ENCODE measurements at regions not wholly inside any gene's neighbourhood (a gene's known extent, or its start where the extent isn't known, plus 50 kb on each side); places are given as distances from the start of the nearest gene placed in this dataset.

DNA sequence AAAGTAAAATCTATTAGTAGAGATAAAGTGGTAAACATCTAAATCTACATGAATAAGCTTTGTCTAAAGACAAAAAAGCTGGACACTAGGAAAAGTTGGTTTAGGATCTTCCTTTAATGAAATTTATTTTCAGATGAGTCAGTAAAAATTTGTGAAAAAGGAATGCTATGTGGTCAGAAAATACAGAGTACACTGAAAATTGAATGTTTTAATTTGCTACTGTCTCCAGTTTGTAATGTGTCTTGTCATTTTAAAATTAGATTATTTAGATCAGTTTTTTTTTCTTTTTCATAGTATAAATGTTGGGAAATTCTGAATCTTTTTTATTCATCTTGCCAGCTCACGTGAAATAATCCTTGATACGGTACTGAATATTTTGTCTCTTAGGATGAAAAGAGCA is 56.9 kb downstream of the SLITRK6 start:
- no peak for ATAC-seq
- H3K27ac Mint-ChIP-seq, result no peak overlapping the region
- peaks cover 3 to 4% of the 10 kb centered on the region in 2 donors for H3K9me3 Mint-ChIP-seq
- H3K36me3 Mint-ChIP-seq, result no peaks in the 10 kb centered on the region
- no peak for DNase-seq (ENCODE audit: low spot score in 2 of 2)

DNA sequence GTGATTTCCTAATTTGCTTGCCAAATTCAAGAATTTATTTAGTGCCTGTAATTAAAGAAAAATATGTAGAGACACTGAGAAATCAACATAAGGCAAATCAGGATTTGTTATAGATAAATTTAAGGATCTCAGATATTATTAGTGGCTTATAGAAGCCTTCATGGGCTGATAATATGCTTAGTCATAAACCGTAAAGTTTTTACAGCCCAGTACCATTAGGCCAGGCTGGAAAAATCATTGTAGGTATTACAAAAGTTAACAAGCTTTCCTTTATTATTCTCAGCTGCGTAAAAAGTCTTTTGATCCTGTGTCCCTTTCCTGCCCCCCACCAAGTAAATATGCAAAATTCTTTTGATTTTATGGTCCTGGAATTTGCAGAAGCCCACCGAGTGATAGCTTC is 58.2 kb downstream of the SLITRK6 start:
- no peak for DNase-seq (ENCODE audit: low spot score in 2 of 2)
- no peaks in the 10 kb centered on the region for H3K36me3 Mint-ChIP-seq
- H3K27ac Mint-ChIP-seq, result no peak overlapping the region
- H3K9me3 Mint-ChIP-seq, result peaks cover 9 to 10% of the 10 kb centered on the region in 2 donors
- ATAC-seq, result no peak

DNA sequence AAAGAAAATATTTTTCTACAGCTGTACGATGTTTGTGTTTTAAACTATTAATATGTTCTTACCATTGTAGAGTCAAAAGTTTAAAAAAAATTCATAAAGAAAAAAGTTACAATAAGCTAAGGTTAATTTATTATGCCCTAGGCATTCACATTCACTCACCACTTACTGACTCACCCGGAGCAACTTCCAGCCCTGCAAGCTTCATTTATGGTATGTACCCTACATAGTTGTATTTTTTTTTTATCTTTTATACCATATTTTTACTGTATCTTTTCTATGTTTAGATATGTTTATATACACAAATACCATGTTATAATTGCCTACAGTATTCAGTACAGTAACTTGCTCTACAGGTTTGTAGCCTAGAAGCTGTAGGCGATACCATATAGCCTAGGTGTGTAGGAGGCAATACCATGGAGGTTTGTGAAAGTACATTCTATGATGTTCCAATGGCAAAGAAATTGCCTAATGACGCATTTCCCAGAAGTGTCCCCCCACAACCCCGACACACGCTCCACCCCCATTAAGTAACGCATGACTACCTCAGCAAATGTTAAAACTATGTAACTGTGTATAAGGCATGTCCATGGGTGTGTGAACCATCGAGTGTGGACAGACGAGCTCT is 60.4 kb downstream of the SLITRK6 start:
- no peak for ATAC-seq
- Mint-ChIP-seq H3K36me3 (no peaks in the 10 kb centered on the region), H3K9me3 (peaks cover 9 to 10% of the 10 kb centered on the region in 2 donors), H3K27ac (no peak overlapping the region)
- no peak for DNase-seq (ENCODE audit: low spot score in 2 of 2)

DNA sequence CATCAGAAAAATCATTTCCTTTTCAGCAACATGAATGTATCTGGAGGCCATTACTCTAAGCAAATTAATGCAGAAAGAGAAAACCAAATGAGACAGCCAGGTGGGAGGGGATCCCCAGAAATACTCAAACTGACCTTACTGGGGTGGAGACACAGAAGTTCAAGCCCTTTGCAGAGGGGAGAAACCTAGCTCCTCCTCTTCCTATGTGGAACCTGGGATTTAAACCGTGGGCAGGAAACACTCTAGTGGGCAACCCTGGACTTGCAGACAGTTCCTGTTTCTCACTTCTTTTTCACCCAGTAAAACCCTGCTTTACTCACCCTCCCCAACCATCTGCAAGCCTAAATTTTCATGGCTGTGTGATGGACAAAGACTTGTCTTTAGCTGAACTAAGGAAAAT is 61.3 kb downstream of the SLITRK6 start:
- Mint-ChIP-seq H3K9me3 (peaks cover 9 to 10% of the 10 kb centered on the region in 2 donors), H3K27ac (no peak overlapping the region), H3K36me3 (no peaks in the 10 kb centered on the region)
- ATAC-seq (no peak), DNase-seq (ENCODE audit: low spot score in 2 of 2) (no peak)

DNA sequence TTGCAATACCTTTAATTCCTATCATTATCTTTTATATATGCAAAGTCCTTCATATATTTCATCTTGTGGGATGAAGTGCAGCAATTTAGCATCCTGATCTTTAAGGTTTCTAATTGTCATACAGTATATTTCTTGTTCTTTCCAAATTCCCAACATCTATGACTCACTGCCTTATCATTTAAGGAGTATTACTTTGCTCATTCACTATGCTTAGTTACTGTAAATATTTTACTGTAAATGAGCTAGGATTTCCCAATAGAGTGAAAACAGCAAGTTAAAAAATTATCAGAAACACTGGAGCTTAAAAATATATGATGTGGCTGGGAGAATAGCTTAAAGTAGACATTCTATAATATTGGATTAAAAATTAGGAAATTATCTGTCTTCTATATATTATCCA is 69.9 kb downstream of the SLITRK6 start:
- no peak overlapping the region for H3K27ac Mint-ChIP-seq
- H3K9me3 Mint-ChIP-seq, result peaks cover 0 to 5% of the 10 kb centered on the region in 2 donors
- no peaks in the 10 kb centered on the region for H3K36me3 Mint-ChIP-seq
- ATAC-seq (no peak), DNase-seq (ENCODE audit: low spot score in 2 of 2) (no peak)

DNA sequence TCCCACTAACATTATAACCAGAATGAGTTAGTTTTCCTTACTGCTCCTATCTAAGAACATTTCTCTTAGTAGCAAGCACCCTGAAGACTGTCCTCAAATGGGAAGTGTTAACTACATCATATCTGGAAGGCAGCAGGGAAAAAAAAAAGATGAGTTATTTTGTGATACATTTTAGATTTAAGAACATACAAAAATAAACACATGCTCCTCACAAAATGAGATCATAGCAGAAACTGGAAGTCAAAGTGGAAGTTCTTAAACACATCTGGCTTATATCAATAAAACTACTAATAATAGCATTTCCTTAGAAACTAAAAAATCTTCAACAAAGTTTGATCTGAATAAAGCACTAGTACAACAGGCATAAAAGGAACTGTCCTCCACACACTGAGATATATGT is 70.4 kb downstream of the SLITRK6 start:
- DNase-seq (ENCODE audit: low spot score in 2 of 2) (no peak), ATAC-seq (no peak)
- peaks cover 0 to 5% of the 10 kb centered on the region in 2 donors for H3K9me3 Mint-ChIP-seq
- no peaks in the 10 kb centered on the region for H3K36me3 Mint-ChIP-seq
- H3K27ac Mint-ChIP-seq, result no peak overlapping the region

DNA sequence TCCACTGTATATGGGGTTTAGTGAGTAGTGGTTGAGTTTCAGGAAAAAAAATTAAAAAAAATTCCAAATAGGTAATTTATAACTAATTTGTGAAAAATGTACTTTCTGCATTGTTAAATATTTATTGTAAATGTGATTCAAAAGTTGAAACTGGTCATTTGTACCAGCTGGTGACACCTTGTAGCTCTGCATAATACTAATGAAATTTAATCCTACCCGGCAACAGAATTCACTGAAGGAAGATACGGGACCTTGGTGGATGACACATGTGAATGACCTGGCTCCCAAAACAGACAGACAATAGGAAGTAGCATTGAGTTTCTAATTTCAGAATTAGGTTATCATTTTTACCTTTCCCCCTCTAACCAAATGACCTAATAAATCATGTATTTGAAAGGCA is 73.8 kb downstream of the SLITRK6 start:
- DNase-seq (ENCODE audit: low spot score in 2 of 2), result no peak
- H3K36me3 Mint-ChIP-seq, result no peaks in the 10 kb centered on the region
- peaks cover 0 to 5% of the 10 kb centered on the region in 2 donors for H3K9me3 Mint-ChIP-seq
- ATAC-seq, result no peak
- H3K27ac Mint-ChIP-seq, result no peak overlapping the region

DNA sequence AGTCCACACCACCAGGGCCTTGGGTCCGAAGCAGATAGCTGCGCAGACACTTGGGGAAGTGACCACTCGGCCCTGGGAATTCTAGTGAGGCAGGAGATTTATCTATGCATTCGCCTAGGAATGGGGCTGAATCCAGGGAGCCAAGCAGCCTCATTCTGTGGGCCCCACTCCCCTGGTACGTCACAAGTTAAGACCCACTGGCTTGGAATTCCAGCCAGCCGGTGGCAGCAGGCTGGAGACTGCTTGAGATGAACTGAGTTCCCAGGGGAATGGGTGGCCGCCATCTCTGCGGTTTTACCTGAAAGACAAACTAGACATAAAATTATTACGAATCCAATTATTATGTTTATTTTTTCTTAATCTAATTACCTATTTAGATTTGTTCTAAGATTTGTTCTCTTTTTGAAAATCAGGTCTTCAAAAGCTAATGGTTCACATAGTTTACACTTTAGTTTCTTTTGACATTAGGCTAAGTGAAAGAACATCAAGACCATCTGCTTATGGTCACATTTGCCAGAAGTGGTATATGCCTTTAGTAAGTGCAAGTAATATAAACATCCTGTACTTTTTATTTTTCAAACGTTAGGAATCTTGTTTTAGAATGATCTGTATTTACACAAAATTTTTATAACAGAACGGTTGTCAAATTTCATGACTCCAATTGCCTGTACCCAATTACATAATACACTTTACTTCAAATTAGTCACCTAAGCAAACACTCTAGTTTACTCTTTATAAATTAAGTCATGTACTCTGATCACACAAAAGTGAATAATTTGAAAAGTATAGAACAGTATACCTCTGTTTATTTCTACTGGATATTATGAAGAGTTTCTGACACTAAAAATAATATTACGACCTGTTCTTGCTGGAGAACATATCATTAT is 74.4 kb downstream of the SLITRK6 start:
- DNase-seq (ENCODE audit: low spot score in 2 of 2), result no peak
- ATAC-seq, result no peak
- Mint-ChIP-seq H3K27ac (no peak overlapping the region), H3K36me3 (no peaks in the 10 kb centered on the region), H3K9me3 (peaks cover 0 to 5% of the 10 kb centered on the region in 2 donors)

DNA sequence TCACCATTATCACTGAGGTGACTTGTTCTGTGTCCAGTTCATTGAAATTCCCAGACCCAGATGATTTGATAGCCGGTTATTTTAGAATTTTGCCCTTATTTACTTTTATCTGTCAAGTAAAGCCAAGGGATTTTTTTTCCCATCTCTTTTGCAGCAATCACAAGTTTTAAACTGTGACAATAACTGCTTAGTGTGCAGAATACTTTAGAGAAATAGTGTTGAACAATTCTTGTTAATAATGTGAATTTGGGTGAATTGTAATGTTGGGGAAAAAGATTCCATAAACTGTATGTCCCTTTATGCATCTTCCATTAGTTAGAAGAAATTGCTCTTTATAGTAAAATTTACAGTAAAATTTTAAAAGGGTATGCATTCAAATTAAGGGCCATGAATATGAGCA is 79.5 kb downstream of the SLITRK6 start:
- Mint-ChIP-seq H3K27ac (no peak overlapping the region), H3K36me3 (no peaks in the 10 kb centered on the region), H3K9me3 (peaks cover 0 to 4% of the 10 kb centered on the region in 2 donors)
- no peak for ATAC-seq
- no peak for DNase-seq (ENCODE audit: low spot score in 2 of 2)

DNA sequence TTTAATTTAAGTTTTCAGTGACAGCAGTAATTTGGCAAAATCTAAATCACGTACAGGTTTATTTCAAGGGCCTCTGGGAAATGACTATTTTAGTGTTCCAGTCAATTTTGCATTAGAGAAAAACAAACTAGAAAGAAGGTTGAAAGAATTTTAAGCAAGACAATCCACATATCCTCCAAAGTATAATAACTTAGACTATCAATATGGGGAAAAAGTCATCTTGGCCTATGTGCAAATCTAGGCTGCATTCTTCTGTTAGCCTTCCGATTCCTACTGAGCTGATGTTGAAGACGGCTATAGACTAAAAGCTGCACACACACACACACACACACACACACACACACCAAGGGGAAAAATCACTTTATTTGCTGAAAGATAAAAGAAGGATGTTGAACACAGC is 81.3 kb downstream of the SLITRK6 start:
- Mint-ChIP-seq H3K9me3 (peaks cover 0 to 4% of the 10 kb centered on the region in 2 donors), H3K36me3 (no peaks in the 10 kb centered on the region), H3K27ac (no peak overlapping the region)
- no peak for DNase-seq (ENCODE audit: low spot score in 2 of 2)
- no peak for ATAC-seq

DNA sequence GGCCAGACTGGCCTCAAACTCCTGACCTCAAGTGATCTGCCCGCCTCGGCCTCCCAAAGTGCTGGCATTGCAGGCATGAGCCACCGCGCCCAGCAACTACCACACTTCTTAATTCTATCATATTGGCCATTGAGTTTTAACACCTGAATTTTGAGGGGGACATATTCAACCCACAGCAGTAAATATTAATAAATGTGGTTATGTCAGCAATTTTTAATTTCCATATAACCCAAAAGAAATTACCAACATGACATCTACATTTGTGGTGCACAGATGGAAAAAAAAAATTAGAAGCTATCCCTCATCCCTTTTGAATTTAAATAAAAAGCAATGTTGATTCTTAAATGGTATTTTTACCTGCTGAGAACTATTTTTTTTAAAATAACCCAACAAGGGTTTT is 88.7 kb downstream of the SLITRK6 start:
- DNase-seq (ENCODE audit: low spot score in 2 of 2) (no peak), ATAC-seq (no peak)
- Mint-ChIP-seq H3K9me3 (peaks cover 0 to 5% of the 10 kb centered on the region in 2 donors), H3K27ac (no peak overlapping the region), H3K36me3 (no peaks in the 10 kb centered on the region)

DNA sequence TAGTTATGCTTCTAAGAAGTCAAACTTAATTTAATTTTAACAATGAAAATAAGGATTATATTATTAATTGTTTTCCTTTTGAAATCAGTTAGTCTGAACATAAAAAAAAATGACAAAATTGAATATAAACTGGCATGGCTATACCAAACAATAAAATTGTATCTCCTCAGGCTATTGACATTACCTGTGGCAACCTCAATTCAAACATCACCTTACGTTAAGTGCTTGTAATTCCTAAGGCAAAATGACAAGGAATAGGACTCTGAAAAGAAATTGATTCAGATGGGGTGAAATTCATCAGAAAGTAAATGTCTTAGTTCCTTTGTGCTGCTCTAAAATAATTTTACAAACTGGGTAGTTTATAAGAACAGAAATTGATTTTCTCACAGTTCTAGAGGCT is 89.5 kb downstream of the SLITRK6 start:
- H3K27ac Mint-ChIP-seq, result no peak overlapping the region
- ATAC-seq (no peak), DNase-seq (ENCODE audit: low spot score in 2 of 2) (no peak)
- no peaks in the 10 kb centered on the region for H3K36me3 Mint-ChIP-seq
- peaks cover 0 to 5% of the 10 kb centered on the region in 2 donors for H3K9me3 Mint-ChIP-seq

DNA sequence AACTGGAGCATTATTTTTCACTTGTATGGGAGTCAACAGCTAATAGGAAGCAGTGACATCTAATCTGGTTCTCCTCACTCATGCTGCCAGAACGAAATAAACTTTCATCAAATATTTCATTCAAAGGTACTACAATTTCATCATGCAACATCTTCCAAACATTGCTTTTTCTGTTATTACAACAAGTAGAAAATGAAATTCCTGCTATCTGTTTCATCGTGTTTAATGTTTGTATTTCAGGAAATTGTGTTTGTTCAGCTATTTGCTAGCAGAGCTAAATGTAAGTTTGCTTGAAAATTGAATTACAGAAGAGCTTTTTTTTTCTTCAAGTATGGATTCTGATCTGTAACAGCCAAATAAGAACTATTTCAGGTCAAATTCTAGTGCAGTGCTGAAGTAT is 90.1 kb downstream of the SLITRK6 start:
- Mint-ChIP-seq H3K36me3 (no peaks in the 10 kb centered on the region), H3K9me3 (peaks cover 0 to 5% of the 10 kb centered on the region in 2 donors), H3K27ac (no peak overlapping the region)
- ATAC-seq, result no peak
- DNase-seq (ENCODE audit: low spot score in 2 of 2), result no peak

DNA sequence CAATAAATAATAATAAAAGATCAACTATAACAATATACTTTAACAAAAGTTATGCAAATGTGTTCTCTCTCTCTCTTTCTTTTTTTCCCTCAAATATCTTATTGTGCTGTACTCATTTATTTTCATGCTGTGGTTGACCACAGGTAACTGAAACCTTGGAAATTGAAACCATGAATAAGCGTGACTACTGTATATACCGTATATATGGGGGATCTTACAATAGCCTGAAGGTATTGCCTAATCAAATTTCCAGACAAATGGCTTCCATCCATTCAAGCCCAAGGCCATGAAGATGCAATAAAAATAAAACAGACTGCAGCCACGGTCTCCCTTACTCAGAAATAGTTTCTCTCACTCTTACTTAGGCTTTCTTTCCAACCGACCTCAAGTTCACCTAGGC is 98.3 kb downstream of the SLITRK6 start:
- no peak for DNase-seq (ENCODE audit: low spot score in 2 of 2)
- ATAC-seq, result no peak
- peaks cover 4 to 11% of the 10 kb centered on the region in 2 donors for H3K36me3 Mint-ChIP-seq
- peaks cover 15 to 28% of the 10 kb centered on the region in 2 donors for H3K9me3 Mint-ChIP-seq
- H3K27ac Mint-ChIP-seq, result no peak overlapping the region

DNA sequence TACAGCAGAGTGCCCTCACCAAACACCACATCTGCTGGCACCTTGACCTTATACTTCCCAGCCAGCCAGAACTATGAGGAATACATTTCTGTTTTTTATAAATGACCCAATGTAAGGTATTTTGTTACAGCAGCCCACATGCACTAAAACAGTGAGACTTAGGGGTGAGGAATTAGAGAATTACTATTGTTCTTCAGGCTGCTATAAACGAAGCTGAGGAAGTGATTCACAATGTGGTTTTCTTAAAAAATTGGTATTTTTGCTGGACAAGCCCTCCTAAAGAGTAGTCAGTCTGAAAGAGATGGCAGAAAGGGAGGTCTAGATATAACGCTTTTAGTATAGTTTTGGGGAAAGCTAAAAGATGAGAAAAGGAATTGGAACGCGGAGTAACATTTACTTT is 101.0 kb downstream of the SLITRK6 start:
- peaks cover 4 to 11% of the 10 kb centered on the region in 2 donors for H3K36me3 Mint-ChIP-seq

DNA sequence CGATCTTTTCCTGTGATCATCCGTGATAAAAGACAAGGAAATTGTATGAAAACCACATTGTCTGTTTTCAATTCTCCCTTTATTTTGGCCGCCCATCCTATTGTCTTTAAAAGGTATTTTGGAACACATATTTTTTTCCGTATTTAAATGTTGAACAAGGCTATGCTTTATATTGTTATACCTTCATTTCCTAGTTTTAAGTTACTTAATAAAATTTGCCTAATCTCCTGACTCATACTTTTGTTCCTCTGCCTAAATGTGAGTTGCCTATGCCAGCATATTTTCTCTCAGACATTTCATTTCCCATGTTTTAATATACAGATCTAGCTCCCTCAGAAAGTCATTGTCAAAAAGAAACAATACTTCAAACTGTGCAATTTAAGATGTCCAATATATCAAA is 104.2 kb downstream of the SLITRK6 start:
- Mint-ChIP-seq H3K27ac (no peak overlapping the region), H3K36me3 (no peaks in the 10 kb centered on the region), H3K9me3 (peaks cover 17 to 24% of the 10 kb centered on the region in 2 donors)
- no peak for ATAC-seq
- no peak for DNase-seq (ENCODE audit: low spot score in 2 of 2)

More for the DNA sequence above, 101.0 kb downstream of the SLITRK6 start:
- DNase-seq (ENCODE audit: low spot score in 2 of 2) (no peak), ATAC-seq (no peak)
- Mint-ChIP-seq H3K9me3 (peaks cover 18 to 24% of the 10 kb centered on the region in 2 donors), H3K27ac (no peak overlapping the region)

DNA sequence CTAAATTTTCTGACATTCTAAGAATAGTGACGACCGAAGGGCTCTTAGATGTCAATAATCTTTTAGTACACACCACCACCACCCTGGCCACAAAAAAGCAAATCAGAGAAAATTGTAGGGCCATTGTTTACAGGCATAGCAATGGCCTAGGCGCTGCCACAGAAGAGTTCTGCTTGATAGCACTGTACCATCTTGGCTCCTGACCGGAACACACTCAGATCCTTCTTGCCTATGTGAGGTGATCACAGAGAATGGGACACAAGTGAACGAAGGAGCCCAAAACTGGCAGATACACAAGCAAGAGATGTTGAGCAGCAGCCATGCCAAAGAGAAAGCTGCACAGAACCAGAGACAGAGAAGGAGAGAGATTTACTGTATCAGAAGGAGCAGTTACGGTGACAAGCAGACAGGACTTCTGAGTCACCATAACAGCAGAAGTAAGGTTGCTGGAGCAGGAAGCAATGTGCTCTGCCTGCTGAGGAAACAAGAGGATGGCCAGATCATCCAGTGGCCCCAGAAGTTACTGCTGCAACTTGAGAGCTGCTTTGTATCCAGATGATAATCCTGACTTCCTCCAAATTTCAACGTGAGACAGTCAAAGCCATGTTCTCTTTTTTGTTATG is 105.2 kb downstream of the SLITRK6 start:
- Mint-ChIP-seq H3K9me3 (peaks cover 17 to 18% of the 10 kb centered on the region in 2 donors), H3K36me3 (no peaks in the 10 kb centered on the region), H3K27ac (no peak overlapping the region)
- no peak for DNase-seq (ENCODE audit: low spot score in 2 of 2)
- no peak for ATAC-seq
